Neuronal stem cell (in vitro differentiated cells): ENCODE measurements at regions not wholly inside any gene's neighbourhood (a gene's known extent, or its start where the extent isn't known, plus 50 kb on each side); places are given as distances from the start of the nearest gene placed in this dataset.

Experiments
- DNase-seq: peaks from one replicate; pipeline ENCODE4 v3.0.0-alpha.2; 2013; ENCODE audit warnings: low spot score
- H2AFZ ChIP-seq: one replicate; pipeline ENCODE4 v1.6.1; 2013; ENCODE audit warnings: mild to moderate bottlenecking, low read length, inconsistent platforms
- H2AK5ac ChIP-seq: 2 replicates; pipeline ENCODE4 v1.6.1; 2013; ENCODE audit warnings: low read depth, mild to moderate bottlenecking, inconsistent platforms, low read length, moderate library complexity, mixed read lengths
- H2BK120ac ChIP-seq: 2 replicates; pipeline ENCODE4 v1.6.1; 2013; ENCODE audit warnings: low read depth, mild to moderate bottlenecking, inconsistent platforms, low read length, moderate library complexity, mixed read lengths
- H2BK12ac ChIP-seq: one replicate; pipeline ENCODE4 v1.6.1; 2013; ENCODE audit warnings: low read length, inconsistent platforms
- H2BK15ac ChIP-seq: 2 replicates; pipeline ENCODE4 v1.6.1; 2013; ENCODE audit warnings: mild to moderate bottlenecking, low read length, inconsistent platforms, mixed read lengths
- H2BK5ac ChIP-seq: one replicate; pipeline ENCODE4 v1.6.1; 2013; ENCODE audit warnings: inconsistent platforms, mild to moderate bottlenecking, low read length, moderate library complexity
- H3K14ac ChIP-seq: one replicate; pipeline ENCODE4 v1.6.1; 2013; ENCODE audit warnings: low read length, inconsistent platforms
- H3K18ac ChIP-seq: 2 replicates; pipeline ENCODE4 v1.6.1; 2013; ENCODE audit warnings: low read length, inconsistent platforms
- H3K23ac ChIP-seq: 2 replicates; pipeline ENCODE4 v1.6.1; 2013; ENCODE audit warnings: low read depth, mild to moderate bottlenecking, mixed read lengths, low read length, inconsistent platforms; ENCODE audit not compliant: poor library complexity
- H3K27ac ChIP-seq: replicated peaks from 3 replicates; pipeline ENCODE4 v1.5.1; 2013; ENCODE audit warnings: low read length, inconsistent platforms
- H3K27me3 ChIP-seq, 3 experiments: 2 replicates each; pipeline ENCODE4 v1.6.1; 2013; ENCODE audit warnings: low read length in 3 of 3, mild to moderate bottlenecking in 2 of 3, inconsistent platforms in 1 of 3, low read depth in 1 of 3, mixed read lengths in 1 of 3, moderate library complexity in 1 of 3; ENCODE audit not compliant: control insufficient read depth in 3 of 3, insufficient read depth in 3 of 3
- H3K36me3 ChIP-seq, 2 donors: replicated peaks in 1 of 2; 2 replicates each; pipeline ENCODE4 v1.6.1; 2013; ENCODE audit warnings: low read length in 2 of 2; ENCODE audit not compliant: control insufficient read depth in 2 of 2, insufficient read depth in 2 of 2
- H3K4ac ChIP-seq: 2 replicates; pipeline ENCODE4 v1.6.1; 2013; ENCODE audit warnings: inconsistent platforms, mild to moderate bottlenecking, low read length, moderate library complexity
- H3K4me1 ChIP-seq, 2 donors: 1 replicate in 1 of 2; 2 replicates in 1 of 2; pipeline ENCODE4 v1.6.1; 2013; ENCODE audit warnings: low read length in 2 of 2, low read depth in 1 of 2; ENCODE audit not compliant: control insufficient read depth in 2 of 2, insufficient read depth in 1 of 2
- H3K4me2 ChIP-seq: one replicate; pipeline ENCODE4 v1.6.1; 2013; ENCODE audit warnings: mild to moderate bottlenecking, low read length, inconsistent platforms; ENCODE audit not compliant: insufficient read depth, poor library complexity, severe bottlenecking
- H3K4me3 ChIP-seq, 2 donors: 2 replicates each; pipeline ENCODE4 v1.5.1; 2013; ENCODE audit warnings: low read length in 2 of 2, mild to moderate bottlenecking in 2 of 2, inconsistent platforms in 1 of 2, moderate library complexity in 1 of 2
- H3K79me1 ChIP-seq: one replicate; pipeline ENCODE4 v1.6.1; 2013; ENCODE audit warnings: low read depth, mild to moderate bottlenecking, inconsistent platforms, low read length, moderate library complexity
- H3K9ac ChIP-seq: one replicate; pipeline ENCODE4 v1.6.1; 2013; ENCODE audit warnings: mild to moderate bottlenecking, low read depth, low read length, inconsistent platforms; ENCODE audit not compliant: poor library complexity
- H3K9me3 ChIP-seq, 2 donors: replicated peaks in 1 of 2; 2 replicates each; pipeline versions ENCODE3 to v1.6.1; 2013; ENCODE audit warnings: low read length in 2 of 2, mild to moderate bottlenecking in 2 of 2, inconsistent platforms in 1 of 2, low read depth in 1 of 2, mixed read lengths in 1 of 2, moderate library complexity in 1 of 2; ENCODE audit not compliant: control insufficient read depth in 2 of 2, insufficient read depth in 1 of 2
- H4K8ac ChIP-seq: one replicate; pipeline ENCODE4 v1.6.1; 2013; ENCODE audit warnings: low read depth, mild to moderate bottlenecking, inconsistent platforms, low read length, moderate library complexity
- H4K91ac ChIP-seq: one replicate; pipeline ENCODE4 v1.6.1; 2013; ENCODE audit warnings: low read length, low read depth, mild to moderate bottlenecking, inconsistent platforms; ENCODE audit not compliant: poor library complexity
- WGBS, 2 donors: extraction: QIAGEN DNeasy Blood & Tissue Kit; methylation state at CpG; one replicate each; pipeline ENCODE4 v1.1.7; 2013; ENCODE audit warnings: missing lambda C conversion rate in 2 of 2, mixed read lengths in 1 of 2; ENCODE audit not compliant: insufficient read length in 2 of 2, insufficient replicate concordance in 1 of 2; ENCODE audit errors: extremely low coverage in 2 of 2; 5-methylcytosine and 5-hydroxymethylcytosine counted together

- Histone ChIP-seq H3K9me3 (no peaks in the 10 kb centered on the region), H3K36me3 (no peaks in the 10 kb centered on the region), H2AK5ac (no peak overlapping the region), H3K4ac (no peak overlapping the region), H3K79me1 (no peaks in the 10 kb centered on the region), H3K4me2 (no peak overlapping the region), H3K4me1 (no peaks in the 10 kb centered on the region), H2BK120ac (no peak overlapping the region), H3K14ac (no peak overlapping the region), H2BK12ac (no peak overlapping the region), H2BK5ac (no peak overlapping the region), H4K8ac (no peak overlapping the region), H2BK15ac (no peak overlapping the region), H3K27me3 (no peaks in the 10 kb centered on the region), H3K27ac (no peak overlapping the region), H3K4me3 (no peak overlapping the region), H3K23ac (no peak overlapping the region), H3K18ac (no peak overlapping the region), H3K9ac (no peak overlapping the region), H4K91ac (no peak overlapping the region), H2AFZ (no peak overlapping the region)
- no CpG with 5 or more reads among the region's 5 CpGs for WGBS, 2 donors
- no peak for DNase-seq
Observed at GRCh38 chr1:29634324-29634723, 398.0 kb downstream of the PTPRU start.

- H3K23ac ChIP-seq = no peak overlapping the region
- no peak overlapping the region for H3K4me2 ChIP-seq
- DNase-seq = no peak
- no CpG with 5 or more reads among the region's 4 CpGs for WGBS, 2 donors
- no peak overlapping the region for H4K91ac ChIP-seq
- H2BK12ac ChIP-seq = no peak overlapping the region
- no peak overlapping the region for H2BK5ac ChIP-seq
- no peak overlapping the region for H2BK15ac ChIP-seq
- no peak overlapping the region for H2BK120ac ChIP-seq
- no peak overlapping the region for H2AFZ ChIP-seq
- H3K9me3 ChIP-seq = no peaks in the 10 kb centered on the region
- H3K4me1 ChIP-seq = no peaks in the 10 kb centered on the region
- no peak overlapping the region for H4K8ac ChIP-seq
- no peak overlapping the region for H3K14ac ChIP-seq
- H2AK5ac ChIP-seq = no peak overlapping the region
- H3K18ac ChIP-seq = no peak overlapping the region
- no peaks in the 10 kb centered on the region for H3K36me3 ChIP-seq
- no peak overlapping the region for H3K4ac ChIP-seq
- no peak overlapping the region for H3K4me3 ChIP-seq
- no peak overlapping the region for H3K27ac ChIP-seq
- H3K79me1 ChIP-seq = no peaks in the 10 kb centered on the region
- H3K27me3 ChIP-seq = no peaks in the 10 kb centered on the region
- no peak overlapping the region for H3K9ac ChIP-seq
Observed at GRCh38 chr1:29633771-29634170, 397.4 kb downstream of the PTPRU start.

- Histone ChIP-seq H3K79me1 (no peaks in the 10 kb centered on the region), H2BK15ac (no peak overlapping the region), H2BK12ac (no peak overlapping the region), H3K36me3 (no peaks in the 10 kb centered on the region), H2AK5ac (no peak overlapping the region), H2BK5ac (no peak overlapping the region), H4K91ac (no peak overlapping the region), H2BK120ac (no peak overlapping the region), H3K9ac (no peak overlapping the region), H3K4me1 (no peaks in the 10 kb centered on the region), H2AFZ (no peak overlapping the region), H3K23ac (no peak overlapping the region), H3K4ac (no peak overlapping the region), H3K4me3 (no peak overlapping the region), H3K4me2 (no peak overlapping the region), H3K14ac (no peak overlapping the region), H3K27ac (no peak overlapping the region), H3K27me3 (no peaks in the 10 kb centered on the region), H3K9me3 (no peaks in the 10 kb centered on the region), H4K8ac (no peak overlapping the region), H3K18ac (peak overlapping the region; percentile 59)
- no peak for DNase-seq
- no CpG with 5 or more reads among the region's 11 CpGs for WGBS, 2 donors
Observed at GRCh38 chr1:29632806-29633615, 396.7 kb downstream of the PTPRU start.

GRCh38 chr1:29631836-29632805, 395.8 kb downstream of the PTPRU start:
- Histone ChIP-seq H3K4me2 (no peak overlapping the region), H2AFZ (no peak overlapping the region), H2BK12ac (no peak overlapping the region), H3K4me3 (no peak overlapping the region), H3K9me3 (no peaks in the 10 kb centered on the region), H3K4me1 (no peaks in the 10 kb centered on the region), H2AK5ac (no peak overlapping the region), H3K18ac (peak overlapping the region; percentile 4), H3K27me3 (no peaks in the 10 kb centered on the region), H2BK15ac (no peak overlapping the region), H3K36me3 (no peaks in the 10 kb centered on the region), H3K14ac (no peak overlapping the region), H3K23ac (no peak overlapping the region), H2BK5ac (peak overlapping the region; percentile 77), H3K4ac (no peak overlapping the region), H3K79me1 (no peaks in the 10 kb centered on the region), H4K91ac (no peak overlapping the region), H4K8ac (no peak overlapping the region), H3K27ac (no peak overlapping the region), H3K9ac (no peak overlapping the region), H2BK120ac (no peak overlapping the region)
- DNase-seq = no peak
- no CpG with 5 or more reads among the region's 9 CpGs for WGBS, 2 donors
